ENCODE measurements at regions not wholly inside any gene's neighbourhood (a gene's known extent, or its start where the extent isn't known, plus 50 kb on each side); places are given as distances from the start of the nearest gene placed in this dataset.

DNA sequence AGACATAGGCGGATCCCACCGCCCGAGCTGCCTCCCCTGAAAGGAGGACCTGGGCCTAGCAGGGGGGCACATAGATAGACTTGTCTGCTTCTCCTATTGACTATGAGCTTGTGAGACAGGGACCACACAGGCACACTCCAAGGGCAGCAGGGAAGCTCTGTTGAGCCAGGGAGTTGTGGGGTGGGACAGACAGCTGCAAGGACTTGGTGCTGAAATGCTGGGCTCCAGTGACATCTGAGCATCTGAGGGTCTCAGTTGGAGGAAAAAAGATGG is 53.4 kb upstream of the ANO1 start:
- peak; percentile 10 for DNase-seq
- H3K4me1 ChIP-seq (ENCODE audit: insufficient read depth, low read length), result no peaks in the 10 kb centered on the region
- H3K4me2 ChIP-seq (ENCODE audit: insufficient read depth, insufficient read length, low read length), result no peak overlapping the region
- H4K20me1 ChIP-seq (ENCODE audit: control insufficient read depth, insufficient read depth, insufficient read length), result no peaks in the 10 kb centered on the region
- H4K5ac ChIP-seq (ENCODE audit: insufficient read length, low read depth, low read length), result no peak overlapping the region
- TF ChIP-seq, protein P1, sequence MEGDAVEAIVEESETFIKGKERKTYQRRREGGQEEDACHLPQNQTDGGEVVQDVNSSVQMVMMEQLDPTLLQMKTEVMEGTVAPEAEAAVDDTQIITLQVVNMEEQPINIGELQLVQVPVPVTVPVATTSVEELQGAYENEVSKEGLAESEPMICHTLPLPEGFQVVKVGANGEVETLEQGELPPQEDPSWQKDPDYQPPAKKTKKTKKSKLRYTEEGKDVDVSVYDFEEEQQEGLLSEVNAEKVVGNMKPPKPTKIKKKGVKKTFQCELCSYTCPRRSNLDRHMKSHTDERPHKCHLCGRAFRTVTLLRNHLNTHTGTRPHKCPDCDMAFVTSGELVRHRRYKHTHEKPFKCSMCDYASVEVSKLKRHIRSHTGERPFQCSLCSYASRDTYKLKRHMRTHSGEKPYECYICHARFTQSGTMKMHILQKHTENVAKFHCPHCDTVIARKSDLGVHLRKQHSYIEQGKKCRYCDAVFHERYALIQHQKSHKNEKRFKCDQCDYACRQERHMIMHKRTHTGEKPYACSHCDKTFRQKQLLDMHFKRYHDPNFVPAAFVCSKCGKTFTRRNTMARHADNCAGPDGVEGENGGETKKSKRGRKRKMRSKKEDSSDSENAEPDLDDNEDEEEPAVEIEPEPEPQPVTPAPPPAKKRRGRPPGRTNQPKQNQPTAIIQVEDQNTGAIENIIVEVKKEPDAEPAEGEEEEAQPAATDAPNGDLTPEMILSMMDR (conservative IDR thresholded peaks at IDR 0.05), result no peak
- Mint-ChIP-seq H3K9me3 (no peaks in the 10 kb centered on the region), H3K4me3 (no peak overlapping the region), H3K27ac (no peak overlapping the region), H3K36me3 (ENCODE audit: insufficient read depth in 1 of 3, low read depth in 3 of 3) (no peaks in the 10 kb centered on the region), H3K4me1 (peaks cover 3 to 8% of the 10 kb centered on the region in 2 experiments; a peak in 3 of 4 replicates), H3K27me3 (ENCODE audit: low read depth) (peaks cover 16% of the 10 kb centered on the region)
- WGBS (ENCODE audit: extremely low coverage, insufficient read length, low lambda C conversion rate), result no CpG with 5 or more reads among the region's 3 CpGs
- H3K27ac ChIP-seq (ENCODE audit: insufficient read length, low read depth, low read length), result no peak overlapping the region
- no peak overlapping the region for H2BK12ac ChIP-seq (ENCODE audit: insufficient read length, low read depth, low read length)
- H3T11ph ChIP-seq (ENCODE audit: low read length), result no peak overlapping the region
- H3K9me3 ChIP-seq (ENCODE audit: control insufficient read depth, low read depth, low read length), result no peaks in the 10 kb centered on the region
- H3K56ac ChIP-seq (ENCODE audit: insufficient read length, low read depth, low read length), result no peak overlapping the region
- H3K23ac ChIP-seq (ENCODE audit: insufficient read length, low read depth, low read length), result no peak overlapping the region
- H4K8ac ChIP-seq (replicated peaks; ENCODE audit: insufficient read length, low read depth, low read length), result no peak overlapping the region
- no peak overlapping the region for H4K91ac ChIP-seq (ENCODE audit: insufficient read length, low read depth, low read length)
- H3K4ac ChIP-seq (ENCODE audit: low read depth, low read length), result no peak overlapping the region
- no peak overlapping the region for H2AK5ac ChIP-seq (ENCODE audit: insufficient read length, low read length)
- H2BK5ac ChIP-seq (ENCODE audit: insufficient read length, low read length), result no peak overlapping the region
- no peaks in the 10 kb centered on the region for H3K23me2 ChIP-seq (ENCODE audit: insufficient read length, low read depth, low read length, poor library complexity, severe bottlenecking)
- H3K79me1 ChIP-seq (ENCODE audit: insufficient read depth, low read depth, low read length, poor library complexity, severe bottlenecking), result no peaks in the 10 kb centered on the region
- H3K79me2 ChIP-seq (ENCODE audit: insufficient read depth, low read length), result no peaks in the 10 kb centered on the region
- no peak overlapping the region for H3K9ac ChIP-seq (ENCODE audit: extremely low read depth, insufficient read length, low read length)
- H2AFZ ChIP-seq (ENCODE audit: low read length), result no peak overlapping the region
- H3K18ac ChIP-seq (ENCODE audit: insufficient read length, low read depth, low read length), result no peak overlapping the region
- no peaks in the 10 kb centered on the region for H3K27me3 ChIP-seq (ENCODE audit: insufficient read depth, low read length)
- no peak overlapping the region for H2BK120ac ChIP-seq (ENCODE audit: low read depth, low read length, poor library complexity, severe bottlenecking)
- no peak overlapping the region for H3K14ac ChIP-seq (ENCODE audit: insufficient read depth, low read length)
- H2BK15ac ChIP-seq (ENCODE audit: low read depth, low read length), result no peak overlapping the region
- no peak overlapping the region for H2BK20ac ChIP-seq (ENCODE audit: low read depth, low read length, poor library complexity, severe bottlenecking)
